ENCODE measurements at regions not wholly inside any gene's neighbourhood (a gene's known extent, or its start where the extent isn't known, plus 50 kb on each side); places are given as distances from the start of the nearest gene placed in this dataset.
A peak's percentile ranks its signal among the peaks of the same experiment; 100 is the strongest.

DNA sequence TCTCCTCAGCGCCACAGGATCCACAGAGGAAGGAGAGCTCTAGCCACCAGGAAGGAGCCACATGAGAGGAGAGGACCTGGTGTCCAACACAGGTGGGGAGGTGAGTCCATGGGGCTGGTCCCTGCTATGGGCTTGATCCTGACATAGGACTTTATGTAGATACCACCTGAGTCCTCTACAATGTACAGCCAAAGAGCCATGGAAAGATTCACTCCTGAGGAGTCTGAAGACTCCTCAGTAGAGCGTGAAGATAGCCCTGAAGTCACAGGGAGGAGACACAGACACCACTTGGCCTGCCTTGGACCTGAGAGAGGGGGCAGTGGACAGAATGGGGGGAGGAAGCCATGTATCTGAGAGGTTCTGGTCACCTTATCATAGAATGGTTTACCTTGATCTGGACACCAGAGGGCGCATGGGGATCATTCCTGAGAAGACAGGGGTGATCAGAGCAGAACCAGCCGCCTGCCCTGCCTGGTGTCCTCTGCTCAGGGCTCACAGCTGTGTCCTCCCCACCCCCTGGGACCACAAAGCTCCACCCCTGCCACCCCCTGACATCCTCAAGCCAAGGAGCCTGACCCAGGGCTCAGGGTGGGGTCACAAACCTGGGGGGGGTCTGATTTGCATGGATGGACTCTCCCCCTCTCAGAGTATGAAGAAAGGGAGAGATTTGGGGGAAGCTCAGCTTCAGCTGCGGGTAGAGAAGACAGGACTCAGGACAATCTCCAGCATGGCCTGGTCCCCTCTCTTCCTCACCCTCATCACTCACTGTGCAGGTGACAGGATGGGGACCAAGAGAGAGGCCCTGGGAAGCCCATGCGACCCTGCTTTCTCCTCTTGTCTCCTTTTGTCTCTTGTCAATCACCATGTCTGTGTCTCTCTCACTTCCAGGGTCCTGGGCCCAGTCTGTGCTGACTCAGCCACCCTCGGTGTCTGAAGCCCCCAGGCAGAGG, 77.0 kb downstream of the ZNF280B start:
- H3K27ac ChIP-seq, result no peak overlapping the region
- no peak overlapping the region for H3K4me3 ChIP-seq
- no peaks in the 10 kb centered on the region for H3K9me3 ChIP-seq
- H3K36me3 ChIP-seq, result no peaks in the 10 kb centered on the region
- ATAC-seq, result peak; percentile 85 to 90 (median 86)
- intact Hi-C loops (cut with DNase I), result no loop called here
- no peaks in the 10 kb centered on the region for H3K27me3 ChIP-seq
- no peaks in the 10 kb centered on the region for H3K4me1 ChIP-seq
- DNase-seq, result peak in 2 of 3 donors; percentile 53 to 63
- WGBS (ENCODE audit: insufficient coverage, low coverage, low lambda C conversion rate, missing lambda C conversion rate), result 24% methylated on average over 6 of the region's 7 CpGs
- TF ChIP-seq, protein P1, sequence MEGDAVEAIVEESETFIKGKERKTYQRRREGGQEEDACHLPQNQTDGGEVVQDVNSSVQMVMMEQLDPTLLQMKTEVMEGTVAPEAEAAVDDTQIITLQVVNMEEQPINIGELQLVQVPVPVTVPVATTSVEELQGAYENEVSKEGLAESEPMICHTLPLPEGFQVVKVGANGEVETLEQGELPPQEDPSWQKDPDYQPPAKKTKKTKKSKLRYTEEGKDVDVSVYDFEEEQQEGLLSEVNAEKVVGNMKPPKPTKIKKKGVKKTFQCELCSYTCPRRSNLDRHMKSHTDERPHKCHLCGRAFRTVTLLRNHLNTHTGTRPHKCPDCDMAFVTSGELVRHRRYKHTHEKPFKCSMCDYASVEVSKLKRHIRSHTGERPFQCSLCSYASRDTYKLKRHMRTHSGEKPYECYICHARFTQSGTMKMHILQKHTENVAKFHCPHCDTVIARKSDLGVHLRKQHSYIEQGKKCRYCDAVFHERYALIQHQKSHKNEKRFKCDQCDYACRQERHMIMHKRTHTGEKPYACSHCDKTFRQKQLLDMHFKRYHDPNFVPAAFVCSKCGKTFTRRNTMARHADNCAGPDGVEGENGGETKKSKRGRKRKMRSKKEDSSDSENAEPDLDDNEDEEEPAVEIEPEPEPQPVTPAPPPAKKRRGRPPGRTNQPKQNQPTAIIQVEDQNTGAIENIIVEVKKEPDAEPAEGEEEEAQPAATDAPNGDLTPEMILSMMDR (IDR thresholded peaks at IDR 0.05), result peak; percentile 39 to 62 (median 56)
- no peak for TF ChIP-seq POLR2A (IDR thresholded peaks at IDR 0.05)

DNA sequence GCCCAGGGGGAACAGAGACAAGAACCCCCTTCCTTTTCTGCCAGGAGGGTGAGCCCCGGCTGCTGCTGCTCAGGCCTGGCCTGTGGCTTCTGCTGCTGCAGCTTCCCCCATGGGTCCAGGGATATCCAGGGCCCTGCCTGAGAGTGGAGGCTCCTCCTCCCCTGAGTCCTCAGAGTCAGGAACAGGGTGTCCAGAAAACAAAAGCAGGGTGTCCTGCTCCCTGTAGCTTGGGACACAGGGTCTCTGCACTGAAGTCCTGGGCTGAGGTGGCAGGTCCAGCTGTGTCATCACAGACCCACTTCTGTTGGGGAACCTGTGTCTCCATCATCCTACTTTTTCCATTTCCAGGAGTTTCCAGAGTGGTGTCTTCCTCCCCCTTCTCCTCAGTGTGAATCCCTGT, 76.1 kb downstream of the ZNF280B start:
- no peak overlapping the region for H3K4me3 ChIP-seq
- no peak for DNase-seq
- H3K27ac ChIP-seq, result no peak overlapping the region
- H3K9me3 ChIP-seq, result no peaks in the 10 kb centered on the region
- ATAC-seq, result no peak
- no CpG with 5 or more reads among the region's 1 CpG for WGBS (ENCODE audit: insufficient coverage, low coverage, low lambda C conversion rate, missing lambda C conversion rate)
- no peak for TF ChIP-seq POLR2A (IDR thresholded peaks at IDR 0.05)
- TF ChIP-seq, protein P1 (IDR thresholded peaks at IDR 0.05), result no peak
- no peaks in the 10 kb centered on the region for H3K27me3 ChIP-seq
- no peaks in the 10 kb centered on the region for H3K36me3 ChIP-seq
- intact Hi-C loops (cut with DNase I), result no loop called here
- H3K4me1 ChIP-seq, result no peaks in the 10 kb centered on the region

DNA sequence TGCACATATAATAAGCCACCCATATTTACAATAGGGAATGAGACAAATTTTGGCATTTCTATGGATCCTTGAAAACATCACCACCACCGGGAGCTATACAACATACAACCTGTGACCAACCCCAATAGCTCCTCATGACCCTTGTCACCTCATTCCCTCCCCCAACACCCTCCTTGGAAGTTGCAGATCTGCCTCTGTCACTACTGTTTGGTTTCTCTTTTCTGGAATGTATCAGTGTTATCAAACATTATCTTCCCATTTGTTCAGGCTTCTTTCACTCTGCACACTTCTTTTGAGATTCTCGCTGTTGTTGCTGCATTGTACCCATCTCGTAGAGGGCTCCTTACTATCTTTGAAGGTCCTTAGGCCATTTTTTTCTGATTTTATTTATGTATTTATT, 75.6 kb downstream of the ZNF280B start:
- no peak for TF ChIP-seq POLR2A (IDR thresholded peaks at IDR 0.05)
- H3K9me3 ChIP-seq, result no peaks in the 10 kb centered on the region
- ATAC-seq (no peak), DNase-seq (no peak)
- no peaks in the 10 kb centered on the region for H3K27me3 ChIP-seq
- H3K36me3 ChIP-seq, result no peaks in the 10 kb centered on the region
- 78% methylated on average over 3 of the region's 3 CpGs for WGBS (ENCODE audit: insufficient coverage, low coverage, low lambda C conversion rate, missing lambda C conversion rate)
- intact Hi-C loops (cut with DNase I), result no loop called here
- H3K4me1 ChIP-seq, result no peaks in the 10 kb centered on the region
- no peak overlapping the region for H3K4me3 ChIP-seq
- H3K27ac ChIP-seq, result no peak overlapping the region

DNA sequence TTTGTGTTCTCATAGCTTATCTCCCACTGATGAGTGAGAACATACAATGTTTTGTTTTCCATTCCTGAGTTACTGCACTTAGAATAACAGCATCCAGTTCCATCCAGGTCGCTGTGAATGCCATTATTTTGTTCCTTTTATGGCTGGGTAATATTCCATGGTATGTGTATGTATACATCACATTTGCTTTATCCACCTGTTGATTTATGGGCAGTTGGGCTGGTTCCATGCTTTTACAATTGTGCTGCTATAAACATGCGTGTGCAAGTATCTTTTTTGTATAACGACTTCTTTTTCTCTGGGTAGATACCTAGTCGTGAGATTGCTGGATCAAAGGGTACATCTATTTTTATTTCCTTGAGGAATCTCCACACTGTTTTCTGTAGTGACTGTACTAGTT, 74.8 kb downstream of the ZNF280B start:
- Histone ChIP-seq H3K27me3 (no peaks in the 10 kb centered on the region), H3K4me3 (no peak overlapping the region), H3K36me3 (no peaks in the 10 kb centered on the region), H3K27ac (no peak overlapping the region), H3K4me1 (no peaks in the 10 kb centered on the region), H3K9me3 (no peaks in the 10 kb centered on the region)
- DNase-seq, result no peak
- ATAC-seq, result no peak
- intact Hi-C loops (cut with DNase I), result no loop called here
- 26% methylated on average over 3 of the region's 4 CpGs for WGBS (ENCODE audit: insufficient coverage, low coverage, low lambda C conversion rate, missing lambda C conversion rate)
- no peak for TF ChIP-seq POLR2A (IDR thresholded peaks at IDR 0.05)
- TF ChIP-seq, protein P1 (IDR thresholded peaks at IDR 0.05), result no peak

Small RNA genes lying in the stretch of these regions (small RNA-seq; reads per million reads assigned to genes)
- gene AC245291.3 (0 reads per million in 2 experiments), gene IGLVVII-41-1 (0 reads per million in 2 experiments)

Data from right lobe of liver (tissue), 6 donors.